ENCODE measurements at regions not wholly inside any gene's neighbourhood (a gene's known extent, or its start where the extent isn't known, plus 50 kb on each side); places are given as distances from the start of the nearest gene placed in this dataset.
"Not testable (repeated sequence)": the region's sequence is repeated elsewhere in the genome, so short reads cannot be mapped to it uniquely, and the experiment has no call there.

GRCh38 chr18:38256366-38256765, 690.8 kb upstream of the CELF4 start:
- DNase-seq (ENCODE audit: low spot score), result no peak

- no peak for DNase-seq (ENCODE audit: low spot score)
Measured at GRCh38 chr18:38250971-38251370, 685.4 kb upstream of the CELF4 start.

- no peak for DNase-seq (ENCODE audit: low spot score)
Measured at GRCh38 chr18:38244480-38244879, 678.9 kb upstream of the CELF4 start.

GRCh38 chr18:38243291-38243690, 677.7 kb upstream of the CELF4 start:
- no peak for DNase-seq (ENCODE audit: low spot score)

- DNase-seq (ENCODE audit: low spot score), result no peak
Measured at GRCh38 chr18:38241736-38242135, 676.1 kb upstream of the CELF4 start.

GRCh38 chr18:38241216-38241615, 675.6 kb upstream of the CELF4 start:
- no peak for DNase-seq (ENCODE audit: low spot score)

GRCh38 chr18:38239606-38240005, 674.0 kb upstream of the CELF4 start:
- no peak for DNase-seq (ENCODE audit: low spot score)

- DNase-seq (ENCODE audit: low spot score), result no peak
Measured at GRCh38 chr18:38237796-38238195, 672.2 kb upstream of the CELF4 start.

GRCh38 chr18:38221476-38222100, 656.0 kb upstream of the CELF4 start:
- no peak for DNase-seq (ENCODE audit: low spot score)

- DNase-seq (ENCODE audit: low spot score), result no peak
Measured at GRCh38 chr18:38198956-38199355, 633.4 kb upstream of the CELF4 start.

- no peak for DNase-seq (ENCODE audit: low spot score)
Measured at GRCh38 chr18:38198526-38198925, 632.9 kb upstream of the CELF4 start.

- no peak for DNase-seq (ENCODE audit: low spot score)
Measured at GRCh38 chr18:38186491-38186890, 620.9 kb upstream of the CELF4 start.

GRCh38 chr18:38174594-38174993, 609.0 kb upstream of the CELF4 start:
- no peak for DNase-seq (ENCODE audit: low spot score)

- no peak for DNase-seq (ENCODE audit: low spot score)
Measured at GRCh38 chr18:38174173-38174572, 608.6 kb upstream of the CELF4 start.

GRCh38 chr18:38170845-38171244, 605.2 kb upstream of the CELF4 start:
- DNase-seq (ENCODE audit: low spot score), result no peak

GRCh38 chr18:38167623-38168022, 602.0 kb upstream of the CELF4 start:
- no peak for DNase-seq (ENCODE audit: low spot score)

GRCh38 chr18:38153116-38153515, 587.5 kb upstream of the CELF4 start:
- DNase-seq (ENCODE audit: low spot score), result not testable (repeated sequence)

- DNase-seq (ENCODE audit: low spot score), result no peak
Measured at GRCh38 chr18:38116716-38117115, 551.1 kb upstream of the CELF4 start.

- DNase-seq (ENCODE audit: low spot score), result no peak
Measured at GRCh38 chr18:38115201-38115600, 549.6 kb upstream of the CELF4 start.

GRCh38 chr18:38087538-38087937, 521.9 kb upstream of the CELF4 start:
- DNase-seq (ENCODE audit: low spot score), result no peak

- DNase-seq (ENCODE audit: low spot score), result no peak
Measured at GRCh38 chr18:38081516-38081915, 515.9 kb upstream of the CELF4 start.

- DNase-seq (ENCODE audit: low spot score), result no peak
Measured at GRCh38 chr18:38077229-38077628, 511.6 kb upstream of the CELF4 start.

- no peak for DNase-seq (ENCODE audit: low spot score)
Measured at GRCh38 chr18:38076346-38077070, 510.9 kb upstream of the CELF4 start.

Measured in HT-29 (cell line).